DMS153 treated with DMSO at 0.1 percent for 48 hours (cell line): ENCODE measurements at regions not wholly inside any gene's neighbourhood (a gene's known extent, or its start where the extent isn't known, plus 50 kb on each side); places are given as distances from the start of the nearest gene placed in this dataset.

Experiments
- DNase-seq: peaks from one replicate; lab custom pipeline; 2025; ENCODE audit not compliant: unreplicated experiment; lab: John Stamatoyannopoulos, UW

GRCh38 chr2:228253752-228254151 is 72.3 kb upstream of the SPHKAP start:
- no peak for DNase-seq

GRCh38 chr2:228247335-228247734 is 65.8 kb upstream of the SPHKAP start:
- no peak for DNase-seq

GRCh38 chr2:228245601-228246000 is 64.1 kb upstream of the SPHKAP start:
- DNase-seq = no peak

GRCh38 chr2:228242591-228242990 is 61.1 kb upstream of the SPHKAP start:
- no peak for DNase-seq

- DNase-seq = no peak
These were observed 58.5 kb upstream of the SPHKAP start for GRCh38 chr2:228239907-228240561.

- DNase-seq = no peak
These were observed 57.9 kb upstream of the SPHKAP start for GRCh38 chr2:228239207-228239906.
